SK-N-SH (cell line): ENCODE measurements at regions not wholly inside any gene's neighbourhood (a gene's known extent, or its start where the extent isn't known, plus 50 kb on each side); places are given as distances from the start of the nearest gene placed in this dataset.

Source experiments
- CTCF ChIA-PET: fragments of 300-600, 350-600 bp; formaldehyde crosslinking; extraction: SDS; loops from one replicate; lab custom pipeline; 2021; lab: Yijun Ruan, JAX
- POLR2A ChIA-PET: fragments of 350-600 bp; sonication (Branson Sonifier 250); formaldehyde crosslinking; extraction: SDS; loops from one replicate; lab custom pipeline; 2020; ENCODE audit warnings: antibody characterized with exemption, inconsistent platforms; lab: Yijun Ruan, JAX
- DNase-seq: peaks from one replicate; pipeline ENCODE4 v3.0.0; 2012
- H2AFZ ChIP-seq: fragments of 200-600 bp; sonication (generic); 2 replicates; pipeline ENCODE4 v1.8.1; 2016; ENCODE audit warnings: antibody characterized with exemption, mild to moderate bottlenecking, low read depth
- H3F3A ChIP-seq: fragments of 200-600 bp; sonication (generic); replicated peaks from 2 replicates; pipeline ENCODE3; 2016; ENCODE audit warnings: antibody characterized with exemption, mild to moderate bottlenecking; ENCODE audit not compliant: insufficient read depth
- H3K27ac ChIP-seq, 2 experiments: fragments of 200-500 bp in 1 of 2; fragments of 200-600 bp in 1 of 2; sonication (Bioruptor generic) in 1 of 2; sonication (generic), shearing (Covaris generic) in 1 of 2; 2 replicates each; pipeline versions ENCODE4 v1.5.1 to v1.6.1; 2014 to 2016; ENCODE audit warnings: low read depth in 2 of 2, inconsistent platforms in 1 of 2, low read length in 1 of 2, mild to moderate bottlenecking in 1 of 2, mixed read lengths in 1 of 2
- H3K27me3 ChIP-seq: fragments of 200-600 bp; sonication (generic), shearing (Covaris generic); 2 replicates; pipeline ENCODE4 v1.6.1; 2016; ENCODE audit warnings: mixed run types; ENCODE audit not compliant: insufficient read depth
- H3K36me3 ChIP-seq, 2 experiments: fragments of 200-500 bp in 1 of 2; fragments of 200-600 bp in 1 of 2; sonication (Bioruptor generic) in 1 of 2; sonication (generic) in 1 of 2; replicated peaks in 1 of 2; 2 replicates each; pipeline versions ENCODE3 to v1.5.1; 2014 to 2016; ENCODE audit warnings: low read length in 1 of 2, mild to moderate bottlenecking in 1 of 2; ENCODE audit not compliant: insufficient read depth in 2 of 2, control insufficient read depth in 1 of 2
- H3K4me1 ChIP-seq, 2 experiments: fragments of 200-500 bp in 1 of 2; fragments of 200-600 bp in 1 of 2; sonication (Bioruptor generic) in 1 of 2; sonication (generic), shearing (Covaris generic) in 1 of 2; 2 replicates each; pipeline versions ENCODE4 v1.5.1 to v1.6.1; 2014 to 2016; ENCODE audit warnings: low read depth in 1 of 2, low read length in 1 of 2, mixed run types in 1 of 2; ENCODE audit not compliant: insufficient read depth in 2 of 2, control insufficient read depth in 1 of 2
- H3K4me2 ChIP-seq: fragments of 200-600 bp; sonication (generic), shearing (Covaris generic); 2 replicates; pipeline ENCODE4 v1.6.1; 2017; ENCODE audit warnings: mixed run types
- H3K4me3 ChIP-seq, 2 experiments: fragments of 200-500 bp in 1 of 2; fragments of 200-600 bp in 1 of 2; sonication (Bioruptor generic) in 1 of 2; sonication (generic), shearing (Covaris generic) in 1 of 2; 2 replicates each; pipeline versions ENCODE4 v1.5.1 to v1.8.1; 2014 to 2016; ENCODE audit warnings: low read depth in 2 of 2, inconsistent platforms in 1 of 2, low read length in 1 of 2, mild to moderate bottlenecking in 1 of 2, mixed read lengths in 1 of 2, moderate library complexity in 1 of 2
- H3K79me2 ChIP-seq: fragments of 200-600 bp; sonication (generic); 2 replicates; pipeline ENCODE4 v1.8.1; 2017; ENCODE audit warnings: mild to moderate bottlenecking; ENCODE audit not compliant: insufficient read depth
- H3K9ac ChIP-seq: fragments of 200-600 bp; sonication (generic); 2 replicates; pipeline ENCODE4 v1.6.1; 2017; ENCODE audit warnings: mixed run types
- H3K9me2 ChIP-seq: fragments of 200-600 bp; sonication (generic); 2 replicates; pipeline ENCODE4 v1.6.1; 2017; ENCODE audit warnings: mixed run types
- H3K9me3 ChIP-seq: fragments of 200-600 bp; sonication (generic); 2 replicates; pipeline ENCODE4 v1.6.1; 2017; ENCODE audit warnings: mixed run types, mild to moderate bottlenecking, moderate library complexity
- H4K20me1 ChIP-seq: fragments of 200-600 bp; sonication (generic); 2 replicates; pipeline ENCODE4 v1.6.1; 2017; ENCODE audit warnings: mild to moderate bottlenecking, mixed run types; ENCODE audit not compliant: insufficient read depth
- CTCF ChIP-seq: fragments of 200-600 bp; sonication (generic); IDR thresholded peaks from 2 replicates; pipeline ENCODE4 v1.6.1; 2017; ENCODE audit warnings: antibody characterized with exemption, mild to moderate bottlenecking, moderate library complexity
- ELF1 ChIP-seq: IDR thresholded peaks from 2 replicates; pipeline ENCODE4 v1.4.0; 2012
- FOXJ3 ChIP-seq: sonication (generic); formaldehyde crosslinking; IDR thresholded peaks from 2 replicates; pipeline ENCODE4 v1.5.1; 2020; ENCODE audit warnings: mild to moderate bottlenecking, missing genetic modification reagents
- FOXM1 ChIP-seq: IDR thresholded peaks from 2 replicates; pipeline ENCODE4 v1.4.0; 2012; ENCODE audit warnings: low read depth, mild to moderate bottlenecking
- GABPA ChIP-seq: IDR thresholded peaks from 2 replicates; pipeline ENCODE4 v1.4.0; 2012; ENCODE audit warnings: low read depth, mild to moderate bottlenecking
- MAX ChIP-seq: IDR thresholded peaks from 2 replicates; pipeline ENCODE4 v1.4.0; 2012; ENCODE audit warnings: low read depth
- NFIC ChIP-seq: IDR thresholded peaks from 2 replicates; pipeline ENCODE4 v1.4.0; 2012; ENCODE audit warnings: borderline replicate concordance
- PBX3 ChIP-seq: IDR thresholded peaks from 2 replicates; pipeline ENCODE4; 2012
- RCOR1 ChIP-seq: fragments of 150-350 bp; IDR thresholded peaks from 2 replicates; pipeline ENCODE4 v1.6.1; 2017; ENCODE audit warnings: antibody characterized with exemption, low read length
- REST ChIP-seq: IDR thresholded peaks from 2 replicates; pipeline ENCODE4 v1.6.1; 2012; ENCODE audit warnings: mild to moderate bottlenecking, low read depth, low read length, moderate library complexity
- SIN3A ChIP-seq: IDR thresholded peaks from 2 replicates; pipeline ENCODE4 v1.6.1; 2012; ENCODE audit warnings: low read depth, mild to moderate bottlenecking, low read length, moderate library complexity, borderline replicate concordance
- TAF1 ChIP-seq: IDR thresholded peaks from 2 replicates; pipeline ENCODE4 v1.6.1; 2012; ENCODE audit warnings: low read depth, mild to moderate bottlenecking, low read length, moderate library complexity, borderline replicate concordance
- TCF12 ChIP-seq: IDR thresholded peaks from 2 replicates; pipeline ENCODE4 v1.4.0; 2012
- YY1 ChIP-seq: IDR thresholded peaks from 2 replicates; pipeline ENCODE4 v1.4.0; 2012; ENCODE audit warnings: low read depth, mild to moderate bottlenecking
- WGBS: methylation state at CpG from one replicate; pipeline ENCODE4 v1.1.6; 2017; ENCODE audit warnings: low lambda C conversion rate; 5-methylcytosine and 5-hydroxymethylcytosine counted together

GRCh38 chr7:156419782-156420181 lies 220.8 kb upstream of the RNF32 start:
- H3K36me3 ChIP-seq, result no peaks in the 10 kb centered on the region
- H3K4me3 ChIP-seq, result no peak overlapping the region
- no peak overlapping the region for H3K9ac ChIP-seq
- WGBS, result 0% methylated on average over 3 of the region's 3 CpGs
- DNase-seq, result no peak
- TF ChIP-seq MAX (no peak), REST (no peak), TAF1 (no peak), TCF12 (no peak), NFIC (no peak), ELF1 (no peak), PBX3 (no peak), YY1 (no peak), SIN3A (no peak), FOXJ3 (CRISPR knock-in tag) (no peak)
- TF ChIP-seq, all 33 proteins: peak for 0
- no peak overlapping the region for H3K4me2 ChIP-seq
- H3K9me2 ChIP-seq, result no peaks in the 10 kb centered on the region
- peaks cover 6% of the 10 kb centered on the region; the same call in 1 of the 2 replicates for H3K27me3 ChIP-seq
- no peaks in the 10 kb centered on the region for H3F3A ChIP-seq
- ChIA-PET POLR2A (no interaction called here), CTCF (no interaction called here)
- no peaks in the 10 kb centered on the region for H3K79me2 ChIP-seq
- H3K27ac ChIP-seq, result no peak overlapping the region
- H3K4me1 ChIP-seq, result no peaks in the 10 kb centered on the region
- H2AFZ ChIP-seq, result no peak overlapping the region
- no peaks in the 10 kb centered on the region for H4K20me1 ChIP-seq
- H3K9me3 ChIP-seq, result no peaks in the 10 kb centered on the region

GRCh38 chr7:156402255-156402654 lies 238.3 kb upstream of the RNF32 start:
- Histone ChIP-seq H3K27ac (no peak overlapping the region), H4K20me1 (no peaks in the 10 kb centered on the region), H3K9me3 (no peaks in the 10 kb centered on the region), H3K27me3 (peaks cover 26% of the 10 kb centered on the region), H3K4me3 (no peak overlapping the region), H3K9me2 (0 out of 2 replicates have a peak, but pooled peaks cover 3% of the 10 kb centered on the region), H3K79me2 (no peaks in the 10 kb centered on the region), H3K4me2 (no peak overlapping the region), H2AFZ (peak overlapping the region; percentile 44; the same call in 1 of the 2 replicates), H3K9ac (no peak overlapping the region), H3K4me1 (no peaks in the 10 kb centered on the region), H3F3A (no peaks in the 10 kb centered on the region), H3K36me3 (no peaks in the 10 kb centered on the region)
- 15% methylated on average over 11 of the region's 11 CpGs for WGBS
- no peak for DNase-seq
- TF ChIP-seq CTCF, result no peak
- no peak for TF ChIP-seq FOXM1
- no peak for TF ChIP-seq RCOR1
- no peak for TF ChIP-seq GABPA
- ChIA-PET POLR2A (no interaction called here), CTCF (no interaction called here)
